HepG2 (cell line): ENCODE measurements at regions not wholly inside any gene's neighbourhood (a gene's known extent, or its start where the extent isn't known, plus 50 kb on each side); places are given as distances from the start of the nearest gene placed in this dataset.

ENCODE experiments used
- KDM5A ChIP-seq: fragments of 200-600 bp; sonication (generic); IDR thresholded peaks from 2 replicates; pipeline ENCODE4 v1.7.0; 2018; ENCODE audit warnings: antibody characterized with exemption, mild to moderate bottlenecking, low read length, borderline replicate concordance
- MED1 ChIP-seq: sonication (generic); formaldehyde crosslinking; IDR thresholded peaks from 2 replicates; pipeline ENCODE4 v1.4.0; 2020; ENCODE audit warnings: missing genetic modification reagents
- MEIS1 ChIP-seq: sonication (generic); formaldehyde crosslinking; IDR thresholded peaks from 2 replicates; pipeline ENCODE4 v1.9.0; 2021; ENCODE audit warnings: mild to moderate bottlenecking, missing genetic modification reagents, moderate library complexity, borderline replicate concordance
- NFIC ChIP-seq: IDR thresholded peaks from 2 replicates; pipeline ENCODE4 v1.6.1; 2012; ENCODE audit warnings: mild to moderate bottlenecking, low read length, inconsistent platforms
- PHF8 ChIP-seq: sonication (generic); formaldehyde crosslinking; IDR thresholded peaks from 2 replicates; pipeline ENCODE4 v1.5.0; 2020; ENCODE audit warnings: missing genetic modification reagents
- POLR2AphosphoS5 ChIP-seq: IDR thresholded peaks from 2 replicates; pipeline ENCODE4 v1.6.1; 2012; ENCODE audit warnings: low read depth, low read length
- REST ChIP-seq, 2 experiments: IDR thresholded peaks; 2 replicates each; pipeline ENCODE4 v1.6.1; 2011 to 2012; ENCODE audit warnings: low read length in 2 of 2, borderline replicate concordance in 1 of 2, low read depth in 1 of 2, mild to moderate bottlenecking in 1 of 2, moderate library complexity in 1 of 2
- TBP ChIP-seq: sonication (generic); formaldehyde crosslinking; IDR thresholded peaks from 2 replicates; pipeline ENCODE4 v1.5.0; 2020; ENCODE audit warnings: missing genetic modification reagents
- UBTF ChIP-seq: sonication (generic); formaldehyde crosslinking; IDR thresholded peaks from 2 replicates; pipeline ENCODE4 v1.4.0; 2020; ENCODE audit warnings: mild to moderate bottlenecking, missing genetic modification reagents
- YEATS2 ChIP-seq: sonication (generic); formaldehyde crosslinking; IDR thresholded peaks from 2 replicates; pipeline ENCODE4 v1.4.0; 2020; ENCODE audit warnings: missing genetic modification reagents, borderline replicate concordance
- ZBTB10 ChIP-seq: sonication (generic); formaldehyde crosslinking; IDR thresholded peaks from 2 replicates; pipeline ENCODE4 v1.4.0; 2020; ENCODE audit warnings: missing genetic modification reagents, borderline replicate concordance
- ZNF12 ChIP-seq: sonication (generic); formaldehyde crosslinking; IDR thresholded peaks from 2 replicates; pipeline ENCODE4 v1.5.0; 2020; ENCODE audit warnings: missing genetic modification reagents
- ZNF274 ChIP-seq: sonication (generic); formaldehyde crosslinking; IDR thresholded peaks from 2 replicates; pipeline ENCODE4 v1.5.1; 2020; ENCODE audit warnings: mild to moderate bottlenecking, missing genetic modification reagents

DNA sequence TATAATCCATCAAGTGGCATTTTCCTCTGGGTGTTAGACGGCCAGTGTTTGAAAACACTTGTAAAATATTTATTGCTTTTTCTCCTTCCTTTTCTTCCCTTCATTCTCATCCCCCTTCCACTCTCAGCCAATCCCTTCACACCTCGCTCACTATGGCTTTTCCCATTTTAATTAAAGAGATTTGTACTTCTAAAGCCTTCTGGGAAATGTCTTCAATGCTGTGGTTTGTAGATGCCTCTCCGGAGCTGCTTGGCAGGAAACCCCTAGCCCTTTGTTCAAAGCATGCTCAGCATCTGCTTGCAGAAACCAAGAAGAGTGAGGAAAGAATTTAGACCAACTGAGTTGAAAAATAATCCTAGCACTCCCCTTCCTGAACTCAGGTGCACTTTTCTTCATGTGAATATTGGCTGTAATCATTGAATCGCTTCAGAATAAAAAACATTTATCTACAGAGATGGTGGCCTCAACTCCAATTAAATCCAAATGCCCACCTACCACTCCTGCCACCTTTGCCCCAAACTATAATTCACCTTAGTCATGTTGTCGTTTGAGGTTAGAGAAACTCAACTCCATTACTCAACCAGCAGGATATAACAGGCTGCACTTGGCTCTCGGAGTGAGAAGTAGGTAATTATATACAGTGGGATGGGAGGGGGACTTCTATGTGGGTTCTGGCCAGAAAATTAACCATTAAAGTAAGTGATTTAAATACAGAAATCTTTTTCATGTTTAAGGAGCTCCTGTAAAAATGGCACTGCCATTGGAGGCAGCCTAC, 659.4 kb upstream of the CAMK1G start:
- TF ChIP-seq YEATS2 (CRISPR knock-in tag) (no peak), REST (IDR thresholded peaks at IDR 0.05; ENCODE audit: borderline replicate concordance in 1 of 2, low read depth in 1 of 2, low read length in 2 of 2) (no peak), MED1 (CRISPR knock-in tag) (no peak), TBP (CRISPR knock-in tag) (no peak), ZBTB10 (CRISPR knock-in tag) (no peak), NFIC (no peak), ZNF274 (CRISPR knock-in tag) (no peak), POLR2AphosphoS5 (no peak), KDM5A (no peak), MEIS1 (CRISPR knock-in tag) (no peak), ZNF12 (CRISPR knock-in tag) (no peak), UBTF (no peak), PHF8 (CRISPR knock-in tag) (no peak)
